Stomach (tissue), 8 donors: ENCODE measurements at regions not wholly inside any gene's neighbourhood (a gene's known extent, or its start where the extent isn't known, plus 50 kb on each side); places are given as distances from the start of the nearest gene placed in this dataset.

Source experiments
- DNase-seq, 2 donors: peaks; one replicate each; pipeline versions ENCODE4 v3.0.0 to v3.0.0-alpha.2; 2013 to 2019
- H3K27ac ChIP-seq, 5 donors: fragments of 200-600 bp in 4 of 5; sonication (generic) in 4 of 5; one replicate each; pipeline ENCODE4 v1.5.1; 2013 to 2019; ENCODE audit warnings: mild to moderate bottlenecking in 1 of 5, moderate library complexity in 1 of 5
- H3K27me3 ChIP-seq, 3 donors: fragments of 200-600 bp; sonication (generic); one replicate each; pipeline ENCODE4 v1.5.1; 2017 to 2019; ENCODE audit warnings: mixed run types in 1 of 3
- H3K36me3 ChIP-seq, 4 donors: fragments of 200-600 bp; sonication (generic); 1 replicate in 3 of 4; 2 replicates in 1 of 4; pipeline ENCODE4 v1.5.1; 2016 to 2019
- H3K4me1 ChIP-seq, 4 donors: fragments of 200-600 bp; sonication (generic); one replicate each; pipeline ENCODE4 v1.5.1; 2016 to 2019
- H3K4me3 ChIP-seq, 4 donors: fragments of 200-600 bp; sonication (generic) in 3 of 4; one replicate each; pipeline ENCODE4 v1.5.1; 2016 to 2019; ENCODE audit warnings: mild to moderate bottlenecking in 1 of 4
- H3K9me3 ChIP-seq, 4 donors: fragments of 200-600 bp; sonication (generic); one replicate each; pipeline ENCODE4 v1.5.1; 2016 to 2019
- EP300 ChIP-seq: sonication (generic); formaldehyde crosslinking; IDR thresholded peaks from one replicate; pipeline ENCODE4 v1.6.1; 2017; ENCODE audit warnings: antibody characterized with exemption
- POLR2A ChIP-seq, 4 donors: fragments of 450-650 bp; IDR thresholded peaks; one replicate each; pipeline ENCODE4 v1.6.1; 2016; ENCODE audit warnings: antibody characterized with exemption in 4 of 4, control low read depth in 2 of 4, mild to moderate bottlenecking in 1 of 4, moderate library complexity in 1 of 4
- POLR2AphosphoS5 ChIP-seq, 3 donors: sonication (generic); formaldehyde crosslinking; IDR thresholded peaks; one replicate each; pipeline ENCODE4 v1.6.1; 2016; ENCODE audit warnings: antibody characterized with exemption in 3 of 3
- WGBS, 5 donors: extraction: QIAGEN DNeasy Blood & Tissue Kit in 3 of 5; methylation state at CpG; one replicate each; pipeline versions ENCODE4 v1.1.5 to v1.1.7; 2013 to 2018; 5-methylcytosine and 5-hydroxymethylcytosine counted together
- intact Hi-C: fragments of 100-400 bp; cut with DNase I; formaldehyde crosslinking; loops from one replicate; pipeline ENCODE4 v1.15.1; 2023; ENCODE audit warnings: low total_unique reads
- TF ChIP-seq, protein P1 (sequence below), 7 experiments: fragments of 450-650 bp in 4 of 7; fragments of 200-600 bp in 3 of 7; sonication (generic) in 3 of 7; IDR thresholded peaks; one replicate each; pipeline ENCODE4 v1.5.1; 2016 to 2019; ENCODE audit warnings: antibody characterized with exemption in 7 of 7, control low read depth in 2 of 7, mild to moderate bottlenecking in 1 of 7
- donor health status: healthy with polysubstance abuse.
- donor health status: Bipolar disorder and iron deficiency.
- donor health status: healthy.

DNA sequence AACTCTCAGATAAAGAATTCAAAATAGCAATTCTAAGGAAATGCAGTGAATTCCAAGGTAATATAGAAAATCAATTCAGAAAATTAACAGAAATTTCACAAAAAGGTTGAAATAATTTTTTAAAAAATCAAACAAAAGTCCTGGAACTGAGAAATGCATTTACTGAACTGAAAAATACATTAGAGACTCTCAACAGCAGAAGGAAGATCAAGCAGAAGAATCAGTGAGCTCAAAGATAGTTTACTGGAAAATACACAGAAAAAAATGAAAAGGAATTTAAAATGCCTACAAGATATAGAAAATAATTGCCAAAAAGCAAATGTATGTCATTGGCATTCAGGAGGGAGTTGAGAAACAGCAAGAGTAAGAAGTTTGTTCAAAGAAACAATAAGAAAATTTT, 107.3 kb downstream of the BUD13 start:
- intact Hi-C loops = no loop called here
- Histone ChIP-seq H3K27ac (no peak overlapping the region), H3K27me3 (peaks cover 0 to 29% (median 0%) of the 10 kb centered on the region in 3 donors), H3K9me3 (peaks cover 8 to 35% (median 22%) of the 10 kb centered on the region in 4 donors), H3K36me3 (no peaks in the 10 kb centered on the region), H3K4me1 (no peaks in the 10 kb centered on the region), H3K4me3 (no peak overlapping the region)
- DNase-seq = no peak
- TF ChIP-seq POLR2AphosphoS5 (IDR thresholded peaks at IDR 0.05) = no peak
- TF ChIP-seq EP300 = no peak
- TF ChIP-seq POLR2A (IDR thresholded peaks at IDR 0.05) = no peak
- TF ChIP-seq, protein P1, sequence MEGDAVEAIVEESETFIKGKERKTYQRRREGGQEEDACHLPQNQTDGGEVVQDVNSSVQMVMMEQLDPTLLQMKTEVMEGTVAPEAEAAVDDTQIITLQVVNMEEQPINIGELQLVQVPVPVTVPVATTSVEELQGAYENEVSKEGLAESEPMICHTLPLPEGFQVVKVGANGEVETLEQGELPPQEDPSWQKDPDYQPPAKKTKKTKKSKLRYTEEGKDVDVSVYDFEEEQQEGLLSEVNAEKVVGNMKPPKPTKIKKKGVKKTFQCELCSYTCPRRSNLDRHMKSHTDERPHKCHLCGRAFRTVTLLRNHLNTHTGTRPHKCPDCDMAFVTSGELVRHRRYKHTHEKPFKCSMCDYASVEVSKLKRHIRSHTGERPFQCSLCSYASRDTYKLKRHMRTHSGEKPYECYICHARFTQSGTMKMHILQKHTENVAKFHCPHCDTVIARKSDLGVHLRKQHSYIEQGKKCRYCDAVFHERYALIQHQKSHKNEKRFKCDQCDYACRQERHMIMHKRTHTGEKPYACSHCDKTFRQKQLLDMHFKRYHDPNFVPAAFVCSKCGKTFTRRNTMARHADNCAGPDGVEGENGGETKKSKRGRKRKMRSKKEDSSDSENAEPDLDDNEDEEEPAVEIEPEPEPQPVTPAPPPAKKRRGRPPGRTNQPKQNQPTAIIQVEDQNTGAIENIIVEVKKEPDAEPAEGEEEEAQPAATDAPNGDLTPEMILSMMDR (IDR thresholded peaks at IDR 0.05) = no peak

DNA sequence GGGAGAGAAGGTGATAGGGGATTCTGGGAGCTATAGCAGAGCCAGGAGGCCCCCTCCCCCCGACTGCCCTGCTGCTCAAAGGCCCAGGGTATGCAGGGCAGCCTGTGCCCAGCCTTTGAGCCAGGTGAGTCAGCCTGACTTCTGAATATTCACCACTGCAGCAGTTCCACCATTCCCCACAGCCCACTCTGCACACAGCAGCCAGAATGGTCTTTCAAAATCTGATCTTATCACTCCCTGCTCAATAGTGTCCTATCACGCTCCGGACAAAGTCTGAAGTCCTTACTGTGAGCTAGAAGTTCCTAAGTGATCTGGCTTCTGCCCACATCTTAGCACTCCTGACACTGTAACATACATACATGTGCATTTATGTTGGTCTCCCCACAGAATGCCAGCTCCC, 111.7 kb downstream of the BUD13 start:
- H3K4me1 ChIP-seq = no peaks in the 10 kb centered on the region
- peaks cover 6 to 18% (median 16%) of the 10 kb centered on the region in 4 donors for H3K9me3 ChIP-seq
- TF ChIP-seq EP300 = no peak
- TF ChIP-seq POLR2A (IDR thresholded peaks at IDR 0.05) = no peak
- TF ChIP-seq POLR2AphosphoS5 (IDR thresholded peaks at IDR 0.05) = no peak
- TF ChIP-seq, protein P1 (IDR thresholded peaks at IDR 0.05) = no peak
- no peak overlapping the region for H3K27ac ChIP-seq
- 39 to 55% (median 48%) methylated on average over 3 of the region's 3 CpGs for WGBS, 5 donors
- intact Hi-C loops = no loop called here
- no peaks in the 10 kb centered on the region for H3K36me3 ChIP-seq
- H3K27me3 ChIP-seq = peaks cover 0 to 47% (median 0%) of the 10 kb centered on the region in 3 donors
- H3K4me3 ChIP-seq = no peak overlapping the region
- no peak for DNase-seq

DNA sequence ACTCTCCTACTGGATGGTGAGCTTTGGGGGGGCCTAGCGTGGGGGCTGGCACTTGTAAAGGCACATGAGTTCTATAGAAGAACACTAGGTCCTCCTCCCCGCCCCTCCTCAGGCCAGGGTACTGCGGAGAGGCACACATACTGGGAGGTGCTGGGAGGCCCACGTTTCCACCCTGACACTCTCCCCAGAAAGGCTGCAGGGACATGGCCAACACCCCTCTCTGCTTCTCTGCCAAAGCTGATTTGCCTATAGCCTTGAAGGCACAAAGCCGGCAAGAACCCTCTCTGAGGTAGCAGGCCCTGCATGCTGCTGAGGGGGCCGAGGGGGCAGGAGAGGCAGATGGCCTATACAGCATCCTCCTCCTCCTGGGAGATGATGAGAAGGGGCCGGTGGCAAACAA, 112.8 kb downstream of the BUD13 start:
- Histone ChIP-seq H3K36me3 (no peaks in the 10 kb centered on the region), H3K27ac (no peak overlapping the region), H3K4me1 (no peaks in the 10 kb centered on the region), H3K27me3 (peaks cover 0 to 49% (median 0%) of the 10 kb centered on the region in 3 donors), H3K4me3 (no peak overlapping the region), H3K9me3 (peaks cover 0 to 15% (median 14%) of the 10 kb centered on the region in 4 donors)
- intact Hi-C loops = no loop called here
- 55 to 75% (median 70%) methylated on average over 6 to 7 of the region's 7 CpGs for whole genome bisulfite sequencing, 5 donors
- TF ChIP-seq EP300 (no peak), POLR2A (IDR thresholded peaks at IDR 0.05) (no peak), POLR2AphosphoS5 (IDR thresholded peaks at IDR 0.05) (no peak)
- TF ChIP-seq, protein P1 (IDR thresholded peaks at IDR 0.05) = no peak
- no peak for DNase-seq

DNA sequence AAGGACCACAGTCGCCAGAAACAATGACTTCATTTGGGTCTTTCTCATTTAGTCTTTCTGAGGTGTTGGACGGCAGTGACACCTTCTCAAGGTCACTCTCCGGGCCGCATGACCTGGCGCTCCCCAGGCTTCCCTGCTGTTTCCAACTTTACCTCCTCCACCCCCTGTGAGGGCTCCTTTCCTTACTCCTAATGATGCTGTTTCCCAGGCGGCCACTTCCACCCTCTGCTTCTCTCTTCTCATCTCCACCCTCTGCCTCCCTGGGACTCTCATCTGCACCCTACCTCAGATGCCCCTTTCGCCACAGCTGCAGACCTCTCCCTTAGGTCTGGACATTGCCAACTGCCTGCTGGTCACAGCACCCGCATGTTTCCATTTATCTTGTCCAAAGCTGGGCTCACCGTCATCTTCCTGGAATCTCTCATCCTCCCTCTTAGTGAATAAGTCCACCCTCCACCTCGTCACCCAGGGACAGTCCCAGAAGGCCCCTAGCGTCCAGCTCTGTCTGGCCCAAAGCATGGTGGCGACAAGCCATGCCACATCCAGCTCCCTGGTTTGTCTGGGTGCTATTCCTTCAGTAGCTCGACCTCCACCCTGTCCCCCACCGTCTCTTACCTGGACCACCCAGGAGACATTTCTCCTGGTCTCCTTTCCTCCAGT, 113.8 kb downstream of the BUD13 start:
- H3K27me3 ChIP-seq = peaks cover 0 to 49% (median 0%) of the 10 kb centered on the region in 3 donors
- TF ChIP-seq, protein P1 (IDR thresholded peaks at IDR 0.05) = no peak
- TF ChIP-seq EP300 (no peak), POLR2AphosphoS5 (IDR thresholded peaks at IDR 0.05) (no peak), POLR2A (IDR thresholded peaks at IDR 0.05) (no peak)
- intact Hi-C loops = no loop called here
- no peaks in the 10 kb centered on the region for H3K36me3 ChIP-seq
- H3K27ac ChIP-seq = no peak overlapping the region
- no peak overlapping the region for H3K4me3 ChIP-seq
- WGBS, 5 donors = 84 to 89% (median 86%) methylated on average over 14 of the region's 14 CpGs
- H3K9me3 ChIP-seq = peaks cover 0 to 16% (median 14%) of the 10 kb centered on the region in 4 donors
- no peaks in the 10 kb centered on the region for H3K4me1 ChIP-seq
- no peak for DNase-seq
